ENCODE measurements at regions not wholly inside any gene's neighbourhood (a gene's known extent, or its start where the extent isn't known, plus 50 kb on each side); places are given as distances from the start of the nearest gene placed in this dataset.

DNA sequence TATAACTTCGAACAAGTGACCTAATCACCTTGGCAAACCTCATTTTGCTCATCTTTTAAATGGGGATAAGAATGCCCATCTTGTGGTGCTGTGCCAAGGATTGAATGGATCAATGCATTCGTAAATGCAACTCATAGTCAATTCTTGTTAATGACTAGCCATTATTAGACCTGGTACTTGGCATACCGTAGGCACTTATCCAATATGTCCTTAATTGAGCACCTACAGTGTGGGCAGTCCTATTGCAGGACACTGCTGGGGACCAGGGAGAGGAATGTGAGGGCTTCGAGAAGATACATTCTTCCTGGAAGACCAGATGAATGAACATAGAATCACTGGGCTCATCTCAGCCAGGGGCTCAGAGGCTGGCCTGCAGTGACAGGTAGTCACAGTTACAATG, 177.2 kb upstream of the TLE3 start:
- no peak for TF ChIP-seq GATA3 (IDR thresholded peaks at IDR 0.05; ENCODE audit: low read depth, low read length)
- no peak for TF ChIP-seq GATA2 (IDR thresholded peaks at IDR 0.05; ENCODE audit: low read depth, low read length)
